ENCODE measurements at regions not wholly inside any gene's neighbourhood (a gene's known extent, or its start where the extent isn't known, plus 50 kb on each side); places are given as distances from the start of the nearest gene placed in this dataset.

- TF ChIP-seq, protein P1, sequence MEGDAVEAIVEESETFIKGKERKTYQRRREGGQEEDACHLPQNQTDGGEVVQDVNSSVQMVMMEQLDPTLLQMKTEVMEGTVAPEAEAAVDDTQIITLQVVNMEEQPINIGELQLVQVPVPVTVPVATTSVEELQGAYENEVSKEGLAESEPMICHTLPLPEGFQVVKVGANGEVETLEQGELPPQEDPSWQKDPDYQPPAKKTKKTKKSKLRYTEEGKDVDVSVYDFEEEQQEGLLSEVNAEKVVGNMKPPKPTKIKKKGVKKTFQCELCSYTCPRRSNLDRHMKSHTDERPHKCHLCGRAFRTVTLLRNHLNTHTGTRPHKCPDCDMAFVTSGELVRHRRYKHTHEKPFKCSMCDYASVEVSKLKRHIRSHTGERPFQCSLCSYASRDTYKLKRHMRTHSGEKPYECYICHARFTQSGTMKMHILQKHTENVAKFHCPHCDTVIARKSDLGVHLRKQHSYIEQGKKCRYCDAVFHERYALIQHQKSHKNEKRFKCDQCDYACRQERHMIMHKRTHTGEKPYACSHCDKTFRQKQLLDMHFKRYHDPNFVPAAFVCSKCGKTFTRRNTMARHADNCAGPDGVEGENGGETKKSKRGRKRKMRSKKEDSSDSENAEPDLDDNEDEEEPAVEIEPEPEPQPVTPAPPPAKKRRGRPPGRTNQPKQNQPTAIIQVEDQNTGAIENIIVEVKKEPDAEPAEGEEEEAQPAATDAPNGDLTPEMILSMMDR (IDR thresholded peaks at IDR 0.05; ENCODE audit: low read length), result no peak
- TF ChIP-seq EZH2 (IDR thresholded peaks at IDR 0.05; ENCODE audit: borderline replicate concordance, low read length), result no peak
Observed at GRCh38 chr2:64928813-64929212, 60.4 kb upstream of the SLC1A4 start.

All from OCI-LY1 (cell line).